GM12892 (cell line): ENCODE measurements at regions not wholly inside any gene's neighbourhood (a gene's known extent, or its start where the extent isn't known, plus 50 kb on each side); places are given as distances from the start of the nearest gene placed in this dataset.
"Not testable (repeated sequence)": the region's sequence is repeated elsewhere in the genome, so short reads cannot be mapped to it uniquely, and the experiment has no call there.

Experiments
- DNase-seq: peaks from one replicate; pipeline ENCODE4 v3.0.0; 2011; ENCODE audit not compliant: insufficient read length
- FAIRE-seq: peaks from 2 replicates; lab custom pipeline; 2011; peaks lifted over from hg19 to GRCh38; lab: Jason Lieb, UNC
- POLR2A ChIP-seq: IDR thresholded peaks from 2 replicates; pipeline ENCODE4 v1.6.1; 2011; ENCODE audit warnings: low read depth, low read length, control low read depth
- POLR2AphosphoS5 ChIP-seq: IDR thresholded peaks from 2 replicates; pipeline ENCODE4 v1.6.1; 2011; ENCODE audit warnings: low read depth, low read length, control low read depth
- TAF1 ChIP-seq: IDR thresholded peaks from 2 replicates; pipeline ENCODE4 v1.6.1; 2011; ENCODE audit warnings: low read depth, mild to moderate bottlenecking, control low read depth, low read length, borderline replicate concordance

GRCh38 chr14:43258396-43258795 lies 1248.7 kb downstream of the FSCB start:
- TF ChIP-seq POLR2AphosphoS5 (no peak), TAF1 (no peak), POLR2A (no peak)
- FAIRE-seq: no peak

GRCh38 chr14:43256996-43257395 lies 1250.1 kb downstream of the FSCB start:
- FAIRE-seq, DNase-seq: not testable (repeated sequence)

More at GRCh38 chr14:43258396-43258795, 1248.7 kb downstream of the FSCB start:
- DNase-seq: no peak

GRCh38 chr14:43252866-43253265 lies 1254.2 kb downstream of the FSCB start:
- TF ChIP-seq POLR2A (no peak), POLR2AphosphoS5 (no peak), TAF1 (no peak)
- FAIRE-seq (no peak), DNase-seq (no peak)

GRCh38 chr14:43249591-43249990 lies 1257.5 kb downstream of the FSCB start:
- FAIRE-seq (no peak), DNase-seq (no peak)
- TF ChIP-seq TAF1 (no peak), POLR2AphosphoS5 (no peak), POLR2A (no peak)

- DNase-seq (no peak), FAIRE-seq (no peak)
- TF ChIP-seq POLR2AphosphoS5: no peak
- TF ChIP-seq POLR2A: no peak
- no peak for TF ChIP-seq TAF1
These were observed 1258.0 kb downstream of the FSCB start for GRCh38 chr14:43249116-43249515.

- DNase-seq: no peak
- TF ChIP-seq POLR2AphosphoS5 (no peak), POLR2A (no peak), TAF1 (no peak)
- no peak for FAIRE-seq
These were observed 1259.2 kb downstream of the FSCB start for GRCh38 chr14:43247877-43248276.

GRCh38 chr14:43244142-43244625 lies 1262.9 kb downstream of the FSCB start:
- DNase-seq (no peak), FAIRE-seq (no peak)
- TF ChIP-seq POLR2A (no peak), TAF1 (no peak), POLR2AphosphoS5 (no peak)

GRCh38 chr14:43243168-43243567 lies 1263.9 kb downstream of the FSCB start:
- no peak for FAIRE-seq
- TF ChIP-seq TAF1: no peak
- no peak for DNase-seq

GRCh38 chr14:43232261-43232660 lies 1274.8 kb downstream of the FSCB start:
- FAIRE-seq: no peak
- TF ChIP-seq POLR2A: no peak
- TF ChIP-seq POLR2AphosphoS5: no peak
- no peak for TF ChIP-seq TAF1
- no peak for DNase-seq

GRCh38 chr14:43215524-43215923 lies 1291.6 kb downstream of the FSCB start:
- FAIRE-seq (no peak), DNase-seq (no peak)
- no peak for TF ChIP-seq POLR2A
- no peak for TF ChIP-seq TAF1
- TF ChIP-seq POLR2AphosphoS5: no peak

- FAIRE-seq: no peak
- no peak for TF ChIP-seq TAF1
- no peak for TF ChIP-seq POLR2A
- TF ChIP-seq POLR2AphosphoS5: no peak
- no peak for DNase-seq
These were observed 1299.9 kb downstream of the FSCB start for GRCh38 chr14:43207189-43207588.

GRCh38 chr14:43204816-43205215 lies 1302.3 kb downstream of the FSCB start:
- no peak for FAIRE-seq

GRCh38 chr14:43200519-43200918 lies 1306.6 kb downstream of the FSCB start:
- no peak for TF ChIP-seq POLR2A
- TF ChIP-seq TAF1: no peak
- no peak for TF ChIP-seq POLR2AphosphoS5
- DNase-seq (no peak), FAIRE-seq (no peak)

More at GRCh38 chr14:43204816-43205215, 1302.3 kb downstream of the FSCB start:
- DNase-seq: no peak
- TF ChIP-seq TAF1 (no peak), POLR2A (no peak), POLR2AphosphoS5 (no peak)
